DND-41 (cell line): ENCODE measurements at regions not wholly inside any gene's neighbourhood (a gene's known extent, or its start where the extent isn't known, plus 50 kb on each side); places are given as distances from the start of the nearest gene placed in this dataset.

Experiments
- ATAC-seq: fragments of 200-7000 bp; cut with Tn5 transposase; 3 replicates; pipeline ENCODE4 v1.9.1; 2021; ENCODE audit warnings: low read depth; ENCODE audit not compliant: insufficient read depth
- DNase-seq: peaks from one replicate; pipeline ENCODE4 v3.0.0-alpha.2; 2020
- H2AFZ ChIP-seq: 2 replicates; pipeline ENCODE4 v1.6.0; 2012; ENCODE audit warnings: low read depth, low read length
- H3K27ac ChIP-seq: 2 replicates; pipeline ENCODE4 v1.5.1; 2012; ENCODE audit warnings: low read length, inconsistent platforms
- H3K27me3 ChIP-seq: fragments of 200-600 bp; sonication (generic); 2 replicates; pipeline ENCODE4 v1.6.0; 2012; ENCODE audit warnings: low read length, mild to moderate bottlenecking, inconsistent platforms; ENCODE audit not compliant: insufficient read depth, poor library complexity
- H3K36me3 ChIP-seq: 2 replicates; pipeline ENCODE4 v1.5.1; 2012; ENCODE audit warnings: low read length, inconsistent platforms; ENCODE audit not compliant: insufficient read depth
- H3K4me1 ChIP-seq: 2 replicates; pipeline ENCODE4 v1.5.1; 2012; ENCODE audit warnings: mild to moderate bottlenecking, low read length; ENCODE audit not compliant: insufficient read depth
- H3K4me2 ChIP-seq: 2 replicates; pipeline ENCODE4 v1.6.0; 2012; ENCODE audit warnings: mild to moderate bottlenecking, moderate library complexity, low read length, inconsistent platforms; ENCODE audit not compliant: insufficient read depth
- H3K4me3 ChIP-seq, 2 experiments: fragments of 200-600 bp in 1 of 2; shearing (Covaris generic) in 1 of 2; 2 replicates each; pipeline ENCODE4 v1.5.1; 2012 to 2016; ENCODE audit warnings: inconsistent platforms in 2 of 2, low read length in 2 of 2, mild to moderate bottlenecking in 2 of 2, low read depth in 1 of 2, moderate library complexity in 1 of 2
- H3K79me2 ChIP-seq: 2 replicates; pipeline ENCODE4 v1.6.0; 2012; ENCODE audit warnings: low read length, inconsistent platforms; ENCODE audit not compliant: insufficient read depth
- H3K9ac ChIP-seq: 2 replicates; pipeline ENCODE4 v1.6.0; 2012; ENCODE audit warnings: low read depth, mild to moderate bottlenecking, inconsistent platforms, low read length, moderate library complexity
- H3K9me3 ChIP-seq: 2 replicates; pipeline ENCODE4 v1.5.1; 2012; ENCODE audit warnings: low read length, moderate library complexity, mild to moderate bottlenecking, inconsistent platforms; ENCODE audit not compliant: insufficient read depth, severe bottlenecking
- H4K20me1 ChIP-seq: 2 replicates; pipeline ENCODE4 v1.6.0; 2012; ENCODE audit warnings: low read length; ENCODE audit not compliant: insufficient read depth
- EZH2 ChIP-seq: IDR thresholded peaks from 3 replicates; pipeline ENCODE4 v1.6.1; 2012; ENCODE audit warnings: borderline replicate concordance, low read depth, mild to moderate bottlenecking, moderate library complexity, low read length, inconsistent platforms; ENCODE audit not compliant: severe bottlenecking
- TF ChIP-seq, protein P1 (sequence below): IDR thresholded peaks from 2 replicates; pipeline ENCODE4 v1.5.1; 2012; ENCODE audit warnings: borderline replicate concordance, low read length, moderate library complexity, mild to moderate bottlenecking; ENCODE audit not compliant: poor library complexity, severe bottlenecking; ENCODE audit errors: extremely low read depth

DNA sequence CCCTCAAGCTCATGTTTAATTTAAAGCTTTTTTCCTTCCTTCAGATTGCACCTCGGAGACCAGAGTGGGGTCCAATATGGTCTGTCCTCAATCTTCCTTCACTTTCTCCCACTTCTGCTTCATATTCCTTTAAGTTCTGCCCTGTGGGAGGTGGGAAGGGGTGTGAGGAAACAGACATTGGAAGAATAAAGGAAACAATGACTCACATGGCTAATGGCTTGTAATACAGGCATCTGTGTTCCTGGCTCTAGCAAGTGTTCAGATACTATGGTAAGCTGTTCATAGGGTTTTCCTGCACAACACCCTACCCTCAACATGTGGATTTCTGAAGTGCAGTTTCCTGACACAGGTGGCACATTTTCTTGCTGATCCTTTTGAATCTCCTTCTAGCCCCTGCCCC lies 209.5 kb downstream of the PIK3C3 start:
- no peaks in the 10 kb centered on the region for H4K20me1 ChIP-seq
- H3K4me1 ChIP-seq = no peaks in the 10 kb centered on the region
- no peaks in the 10 kb centered on the region for H3K9me3 ChIP-seq
- H3K79me2 ChIP-seq = no peaks in the 10 kb centered on the region
- no peak overlapping the region for H3K27ac ChIP-seq
- TF ChIP-seq, protein P1, sequence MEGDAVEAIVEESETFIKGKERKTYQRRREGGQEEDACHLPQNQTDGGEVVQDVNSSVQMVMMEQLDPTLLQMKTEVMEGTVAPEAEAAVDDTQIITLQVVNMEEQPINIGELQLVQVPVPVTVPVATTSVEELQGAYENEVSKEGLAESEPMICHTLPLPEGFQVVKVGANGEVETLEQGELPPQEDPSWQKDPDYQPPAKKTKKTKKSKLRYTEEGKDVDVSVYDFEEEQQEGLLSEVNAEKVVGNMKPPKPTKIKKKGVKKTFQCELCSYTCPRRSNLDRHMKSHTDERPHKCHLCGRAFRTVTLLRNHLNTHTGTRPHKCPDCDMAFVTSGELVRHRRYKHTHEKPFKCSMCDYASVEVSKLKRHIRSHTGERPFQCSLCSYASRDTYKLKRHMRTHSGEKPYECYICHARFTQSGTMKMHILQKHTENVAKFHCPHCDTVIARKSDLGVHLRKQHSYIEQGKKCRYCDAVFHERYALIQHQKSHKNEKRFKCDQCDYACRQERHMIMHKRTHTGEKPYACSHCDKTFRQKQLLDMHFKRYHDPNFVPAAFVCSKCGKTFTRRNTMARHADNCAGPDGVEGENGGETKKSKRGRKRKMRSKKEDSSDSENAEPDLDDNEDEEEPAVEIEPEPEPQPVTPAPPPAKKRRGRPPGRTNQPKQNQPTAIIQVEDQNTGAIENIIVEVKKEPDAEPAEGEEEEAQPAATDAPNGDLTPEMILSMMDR = no peak
- TF ChIP-seq EZH2 = no peak
- no peak overlapping the region for H2AFZ ChIP-seq
- no peaks in the 10 kb centered on the region for H3K27me3 ChIP-seq
- H3K4me2 ChIP-seq = no peak overlapping the region
- no peak overlapping the region for H3K4me3 ChIP-seq
- ATAC-seq (no peak), DNase-seq (no peak)
- no peaks in the 10 kb centered on the region for H3K36me3 ChIP-seq
- H3K9ac ChIP-seq = no peak overlapping the region

DNA sequence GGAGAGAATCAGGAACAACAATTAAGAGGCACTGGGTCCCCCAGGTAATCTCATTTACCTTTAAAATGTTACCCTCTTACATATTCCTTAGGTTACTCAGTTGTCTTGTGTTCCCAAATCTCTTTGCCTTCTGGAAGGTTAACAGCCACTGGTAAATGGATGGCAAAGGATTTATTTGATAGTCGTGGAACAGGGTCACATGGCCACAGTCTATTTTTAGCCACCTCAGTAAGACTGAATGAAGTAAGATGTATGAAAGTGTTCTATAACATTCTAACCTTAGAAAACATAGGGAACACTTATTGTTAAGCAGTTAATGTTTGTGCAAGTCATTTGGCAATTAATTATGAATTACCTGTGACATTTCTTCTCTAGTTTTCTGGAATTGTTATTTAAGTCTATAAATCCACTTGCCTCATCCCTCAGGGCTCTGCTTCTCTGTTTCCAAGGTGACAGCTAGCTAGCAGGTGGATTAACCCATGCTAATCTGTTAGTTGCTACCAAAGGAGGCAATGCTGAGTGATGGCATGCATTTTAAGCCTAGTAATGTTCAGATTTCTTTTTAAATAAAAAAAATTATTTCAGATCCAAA lies 211.0 kb downstream of the PIK3C3 start:
- Histone ChIP-seq H4K20me1 (no peaks in the 10 kb centered on the region), H3K4me2 (no peak overlapping the region), H3K4me3 (no peak overlapping the region), H3K9me3 (no peaks in the 10 kb centered on the region), H3K9ac (no peak overlapping the region), H3K4me1 (no peaks in the 10 kb centered on the region), H3K36me3 (no peaks in the 10 kb centered on the region), H3K79me2 (no peaks in the 10 kb centered on the region), H3K27me3 (no peaks in the 10 kb centered on the region), H3K27ac (no peak overlapping the region), H2AFZ (no peak overlapping the region)
- ATAC-seq = no peak
- TF ChIP-seq EZH2 = no peak
- TF ChIP-seq, protein P1 = no peak
- no peak for DNase-seq

DNA sequence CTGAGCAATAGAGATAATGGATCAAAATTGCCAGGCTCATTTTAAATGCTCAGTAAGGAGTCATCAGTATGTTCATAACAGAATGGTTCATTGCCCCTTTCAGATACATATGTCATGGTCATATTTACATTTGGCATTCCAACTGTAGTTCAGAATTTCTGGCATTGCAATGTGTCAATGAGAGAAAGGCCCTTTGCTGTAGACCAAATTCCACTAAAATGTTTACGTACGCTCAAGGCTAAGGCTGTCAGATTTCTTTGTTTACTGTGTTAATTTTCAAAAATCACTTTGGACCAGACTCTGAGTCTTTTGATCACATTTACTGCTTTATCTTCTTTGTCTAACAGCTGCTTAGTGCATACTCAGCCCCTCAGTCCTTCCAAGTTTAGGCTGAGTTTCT lies 213.5 kb downstream of the PIK3C3 start:
- TF ChIP-seq EZH2 = no peak
- TF ChIP-seq, protein P1 = no peak
- H3K36me3 ChIP-seq = no peaks in the 10 kb centered on the region
- no peaks in the 10 kb centered on the region for H3K79me2 ChIP-seq
- H4K20me1 ChIP-seq = no peaks in the 10 kb centered on the region
- H2AFZ ChIP-seq = no peak overlapping the region
- H3K9ac ChIP-seq = no peak overlapping the region
- no peak overlapping the region for H3K27ac ChIP-seq
- H3K4me2 ChIP-seq = no peak overlapping the region
- H3K9me3 ChIP-seq = no peaks in the 10 kb centered on the region
- H3K4me1 ChIP-seq = no peaks in the 10 kb centered on the region
- H3K4me3 ChIP-seq = no peak overlapping the region
- H3K27me3 ChIP-seq = no peaks in the 10 kb centered on the region
- DNase-seq (no peak), ATAC-seq (no peak)

DNA sequence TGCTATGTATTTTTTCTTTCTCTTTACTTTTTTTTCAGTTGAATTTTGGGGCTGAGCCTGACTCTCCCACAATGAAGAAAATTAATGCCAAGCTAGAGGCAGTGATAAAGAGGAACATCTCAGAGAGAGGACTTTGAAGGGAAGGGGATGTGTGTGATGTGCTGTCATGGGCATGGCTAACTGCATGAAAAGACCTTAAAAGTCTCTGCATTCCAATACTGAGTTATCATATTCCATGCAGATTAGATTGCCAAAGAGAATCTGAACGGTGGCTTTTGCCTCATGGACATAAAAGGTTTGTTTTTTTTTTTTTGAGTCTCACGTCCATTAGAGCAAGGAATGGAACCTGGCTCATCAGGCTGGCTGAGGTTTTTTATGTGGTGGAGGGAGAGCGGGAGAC lies 213.9 kb downstream of the PIK3C3 start:
- Histone ChIP-seq H4K20me1 (no peaks in the 10 kb centered on the region), H3K9ac (no peak overlapping the region), H3K9me3 (no peaks in the 10 kb centered on the region), H2AFZ (no peak overlapping the region), H3K27me3 (no peaks in the 10 kb centered on the region), H3K36me3 (no peaks in the 10 kb centered on the region), H3K4me1 (no peaks in the 10 kb centered on the region), H3K4me2 (no peak overlapping the region), H3K27ac (no peak overlapping the region), H3K79me2 (no peaks in the 10 kb centered on the region), H3K4me3 (no peak overlapping the region)
- ATAC-seq (no peak), DNase-seq (no peak)
- no peak for TF ChIP-seq EZH2
- TF ChIP-seq, protein P1 = no peak
